ENCODE measurements at regions not wholly inside any gene's neighbourhood (a gene's known extent, or its start where the extent isn't known, plus 50 kb on each side); places are given as distances from the start of the nearest gene placed in this dataset.

DNA sequence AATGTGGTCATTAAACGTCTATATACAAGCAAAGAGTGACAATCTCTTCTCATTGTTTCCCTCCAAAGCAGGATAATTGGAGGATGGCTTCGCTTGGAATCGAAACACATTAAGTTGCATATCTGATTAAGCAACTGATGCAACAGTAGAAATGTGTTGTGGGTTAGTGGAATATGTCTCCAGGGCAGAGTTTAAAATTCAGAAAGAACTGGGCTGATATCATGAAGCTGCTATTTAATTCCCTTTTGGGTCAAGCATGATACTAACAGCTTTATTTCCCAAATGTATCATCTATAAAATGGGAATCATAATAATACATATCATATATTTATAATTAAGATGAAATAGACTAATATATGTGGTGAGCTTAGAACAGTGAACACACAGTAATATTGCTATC, 1763.0 kb upstream of the C9orf72 start:
- TF ChIP-seq, protein P1, sequence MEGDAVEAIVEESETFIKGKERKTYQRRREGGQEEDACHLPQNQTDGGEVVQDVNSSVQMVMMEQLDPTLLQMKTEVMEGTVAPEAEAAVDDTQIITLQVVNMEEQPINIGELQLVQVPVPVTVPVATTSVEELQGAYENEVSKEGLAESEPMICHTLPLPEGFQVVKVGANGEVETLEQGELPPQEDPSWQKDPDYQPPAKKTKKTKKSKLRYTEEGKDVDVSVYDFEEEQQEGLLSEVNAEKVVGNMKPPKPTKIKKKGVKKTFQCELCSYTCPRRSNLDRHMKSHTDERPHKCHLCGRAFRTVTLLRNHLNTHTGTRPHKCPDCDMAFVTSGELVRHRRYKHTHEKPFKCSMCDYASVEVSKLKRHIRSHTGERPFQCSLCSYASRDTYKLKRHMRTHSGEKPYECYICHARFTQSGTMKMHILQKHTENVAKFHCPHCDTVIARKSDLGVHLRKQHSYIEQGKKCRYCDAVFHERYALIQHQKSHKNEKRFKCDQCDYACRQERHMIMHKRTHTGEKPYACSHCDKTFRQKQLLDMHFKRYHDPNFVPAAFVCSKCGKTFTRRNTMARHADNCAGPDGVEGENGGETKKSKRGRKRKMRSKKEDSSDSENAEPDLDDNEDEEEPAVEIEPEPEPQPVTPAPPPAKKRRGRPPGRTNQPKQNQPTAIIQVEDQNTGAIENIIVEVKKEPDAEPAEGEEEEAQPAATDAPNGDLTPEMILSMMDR (IDR thresholded peaks at IDR 0.05), result no peak
- no peak for TF ChIP-seq POLR2A (IDR thresholded peaks at IDR 0.05)
- intact Hi-C loops (cut with DNase I), result no loop called here

DNA sequence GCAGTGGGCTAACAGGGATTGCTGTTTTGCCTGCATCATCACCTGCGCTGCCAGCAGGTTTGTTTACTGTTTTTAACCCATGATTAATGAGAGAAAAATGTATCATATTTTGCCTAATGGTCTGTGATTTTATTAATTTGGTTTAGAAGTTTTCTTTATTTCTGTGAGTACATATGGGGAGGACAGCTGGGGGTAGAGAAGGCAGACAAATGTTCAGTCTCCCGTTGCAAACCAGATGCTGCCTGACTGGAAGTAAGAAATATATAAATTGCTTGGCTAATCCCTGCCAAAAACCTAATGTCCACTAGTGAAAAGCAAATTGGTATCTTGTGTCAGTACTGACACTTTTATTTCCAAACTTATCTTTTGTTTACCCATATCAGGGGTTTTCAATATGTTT, 1766.1 kb upstream of the C9orf72 start:
- WGBS, 2 donors, result 50 to 53% methylated on average over 2 of the region's 2 CpGs
- Histone ChIP-seq H3K27ac (no peak overlapping the region), H3K4me1 (no peaks in the 10 kb centered on the region), H3K9me3 (no peaks in the 10 kb centered on the region), H3K27me3 (no peaks in the 10 kb centered on the region), H3K36me3 (no peaks in the 10 kb centered on the region), H3K4me3 (no peak overlapping the region)
- intact Hi-C loops (cut with DNase I), result no loop called here
- no peak for TF ChIP-seq POLR2A (IDR thresholded peaks at IDR 0.05)
- TF ChIP-seq, protein P1 (IDR thresholded peaks at IDR 0.05), result no peak
- no peak for DNase-seq

More for the DNA sequence above, 1763.0 kb upstream of the C9orf72 start:
- no peaks in the 10 kb centered on the region for H3K9me3 ChIP-seq
- no peaks in the 10 kb centered on the region for H3K4me1 ChIP-seq
- H3K36me3 ChIP-seq, result no peaks in the 10 kb centered on the region
- H3K27ac ChIP-seq, result no peak overlapping the region
- H3K4me3 ChIP-seq, result no peak overlapping the region
- 81 to 88% methylated on average over 3 of the region's 3 CpGs for WGBS, 2 donors
- H3K27me3 ChIP-seq, result no peaks in the 10 kb centered on the region
- no peak for DNase-seq

DNA sequence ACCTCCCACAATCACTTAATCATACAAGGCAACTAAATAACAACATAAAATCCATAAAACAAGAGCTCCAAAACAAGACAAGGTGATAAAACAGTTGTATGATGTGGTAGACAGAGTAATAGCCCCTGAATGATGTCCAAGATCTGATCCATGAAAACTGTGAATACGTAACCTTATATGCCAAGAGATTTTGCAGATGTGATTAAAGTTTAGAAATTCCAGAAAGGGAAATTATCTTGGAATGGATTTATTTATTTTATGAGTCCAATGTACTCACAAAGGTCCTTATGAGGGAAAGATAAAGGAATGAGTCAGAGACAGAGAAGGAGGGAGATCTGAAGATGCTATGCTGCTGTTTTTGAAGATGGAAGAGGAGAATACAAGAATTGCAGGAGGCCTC, 1775.7 kb upstream of the C9orf72 start:
- no peaks in the 10 kb centered on the region for H3K9me3 ChIP-seq
- H3K4me3 ChIP-seq, result no peak overlapping the region
- no peak for TF ChIP-seq POLR2A (IDR thresholded peaks at IDR 0.05)
- TF ChIP-seq, protein P1 (IDR thresholded peaks at IDR 0.05), result no peak
- no peaks in the 10 kb centered on the region for H3K4me1 ChIP-seq
- H3K36me3 ChIP-seq, result no peaks in the 10 kb centered on the region
- no peaks in the 10 kb centered on the region for H3K27me3 ChIP-seq
- no peak for DNase-seq
- intact Hi-C loops (cut with DNase I), result no loop called here
- WGBS, 2 donors, result 71 to 77% methylated on average over 1 of the region's 1 CpG
- H3K27ac ChIP-seq, result no peak overlapping the region

DNA sequence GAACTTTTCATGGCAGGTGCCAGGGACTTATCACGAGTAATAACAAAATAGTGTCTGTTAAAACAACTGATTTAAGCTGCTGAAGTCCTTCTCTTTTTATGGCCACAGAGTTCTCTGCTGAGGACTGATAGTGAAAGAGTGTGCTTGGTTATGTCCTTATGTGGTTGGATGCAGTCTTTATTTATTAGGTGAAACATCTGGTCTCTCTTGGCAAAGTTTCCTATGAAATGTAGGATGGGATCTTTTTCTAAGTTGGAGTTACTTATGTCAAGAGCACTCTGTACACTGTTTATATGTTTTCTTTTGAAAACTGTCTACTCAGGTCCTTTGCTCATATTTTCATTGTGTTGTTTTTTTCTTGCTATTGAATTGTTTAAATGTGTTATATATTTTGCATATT, 1816.1 kb upstream of the C9orf72 start:
- intact Hi-C loops (cut with DNase I), result no loop called here
- Histone ChIP-seq H3K4me1 (no peaks in the 10 kb centered on the region), H3K9me3 (peaks cover 0 to under 1% (median 0%) of the 10 kb centered on the region in 3 donors), H3K27me3 (no peaks in the 10 kb centered on the region), H3K4me3 (no peak overlapping the region), H3K36me3 (no peaks in the 10 kb centered on the region), H3K27ac (no peak overlapping the region)
- DNase-seq, result no peak
- no peak for TF ChIP-seq POLR2A (IDR thresholded peaks at IDR 0.05)
- TF ChIP-seq, protein P1 (IDR thresholded peaks at IDR 0.05), result no peak
- 77 to 81% methylated on average over 1 of the region's 1 CpG for WGBS, 2 donors

DNA sequence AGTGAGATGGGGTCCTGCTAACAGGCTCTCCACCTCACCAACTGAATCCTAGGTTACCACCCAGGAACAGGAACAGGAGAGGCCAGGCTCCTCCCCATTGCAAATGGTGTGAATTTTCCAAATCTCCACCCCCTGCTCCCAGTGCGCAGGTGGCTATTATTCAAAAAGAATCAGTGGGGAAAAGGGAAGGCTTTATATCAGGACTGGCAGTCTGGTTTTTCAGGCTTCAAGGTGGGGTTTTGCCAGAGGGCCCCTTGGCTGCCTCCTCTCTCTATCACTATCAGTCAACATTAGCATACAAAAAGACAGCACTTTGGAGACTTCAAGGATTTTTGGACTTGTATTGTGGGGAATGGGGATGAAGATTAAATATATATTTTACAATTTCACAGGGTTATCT, 1817.6 kb upstream of the C9orf72 start:
- no peaks in the 10 kb centered on the region for H3K36me3 ChIP-seq
- H3K27ac ChIP-seq, result no peak overlapping the region
- DNase-seq, result no peak
- no peak overlapping the region for H3K4me3 ChIP-seq
- intact Hi-C loops (cut with DNase I), result no loop called here
- 86 to 93% methylated on average over 1 of the region's 1 CpG for WGBS, 2 donors
- TF ChIP-seq, protein P1 (IDR thresholded peaks at IDR 0.05), result no peak
- no peak for TF ChIP-seq POLR2A (IDR thresholded peaks at IDR 0.05)
- no peaks in the 10 kb centered on the region for H3K9me3 ChIP-seq
- no peaks in the 10 kb centered on the region for H3K27me3 ChIP-seq
- no peaks in the 10 kb centered on the region for H3K4me1 ChIP-seq
